ENCODE measurements at regions not wholly inside any gene's neighbourhood (a gene's known extent, or its start where the extent isn't known, plus 50 kb on each side); places are given as distances from the start of the nearest gene placed in this dataset.

- no peaks in the 10 kb centered on the region for H3K27me3 Mint-ChIP-seq (ENCODE audit: insufficient read depth, unreplicated experiment)
- ChIA-PET POLR2A (interaction anchor here (2.7 kb wide), 1 partner anchor 1498 kb away, joined by 9 read pairs; no protein-coding TSS in a partner anchor), CTCF (interaction anchor here (0.6 to 4.4 kb wide), 8 partner anchors 11 to 1501 kb away, joined by 3 to 43 read pairs (median 6); no protein-coding TSS in a partner anchor)
- no peaks in the 10 kb centered on the region for H3K36me3 Mint-ChIP-seq (ENCODE audit: insufficient read depth, unreplicated experiment)
- no peaks in the 10 kb centered on the region for H3K4me1 Mint-ChIP-seq (ENCODE audit: insufficient read depth, unreplicated experiment)
- no peak for DNase-seq (ENCODE audit: unreplicated experiment)
- H3K27ac Mint-ChIP-seq (ENCODE audit: low read depth, unreplicated experiment), result no peak overlapping the region
- no TSS peak for BruUV-seq (replicated peaks)
- H3K4me3 Mint-ChIP-seq (ENCODE audit: unreplicated experiment), result no peak overlapping the region
- intact Hi-C loops (cut with micrococcal nuclease), result loop anchor here (2.0 kb wide), 4 partner anchors 319 to 969 kb away; no protein-coding TSS in a partner anchor
- no peaks in the 10 kb centered on the region for H3K9me3 Mint-ChIP-seq (ENCODE audit: unreplicated experiment)
- no peak for TF ChIP-seq CTCF (IDR thresholded peaks at IDR 0.05; ENCODE audit: unreplicated experiment)
These were observed 383.5 kb downstream of the C6orf118 start for GRCh38 chr6:164925681-164926530.

- Mint-ChIP-seq H3K27me3 (ENCODE audit: insufficient read depth, unreplicated experiment) (no peaks in the 10 kb centered on the region), H3K36me3 (ENCODE audit: insufficient read depth, unreplicated experiment) (no peaks in the 10 kb centered on the region), H3K27ac (ENCODE audit: low read depth, unreplicated experiment) (no peak overlapping the region), H3K4me1 (ENCODE audit: insufficient read depth, unreplicated experiment) (no peaks in the 10 kb centered on the region), H3K4me3 (ENCODE audit: unreplicated experiment) (no peak overlapping the region), H3K9me3 (ENCODE audit: unreplicated experiment) (no peaks in the 10 kb centered on the region)
- intact Hi-C loops (cut with micrococcal nuclease), result no loop called here
- no peak for TF ChIP-seq CTCF (IDR thresholded peaks at IDR 0.05; ENCODE audit: unreplicated experiment)
- DNase-seq (ENCODE audit: unreplicated experiment), result no peak
- no TSS peak for BruUV-seq (replicated peaks)
- POLR2A ChIA-PET, result no interaction called here
- CTCF ChIA-PET, result interaction anchor here (1.3 to 1.6 kb wide), 2 partner anchors 306 to 756 kb away, joined by 3 to 6 read pairs; no protein-coding TSS in a partner anchor
These were observed 384.7 kb downstream of the C6orf118 start for GRCh38 chr6:164924674-164925073.

GRCh38 chr6:164917211-164917610, 392.2 kb downstream of the C6orf118 start:
- intact Hi-C loops (cut with micrococcal nuclease), result no loop called here
- ChIA-PET POLR2A (no interaction called here), CTCF (no interaction called here)
- no peaks in the 10 kb centered on the region for H3K4me1 Mint-ChIP-seq (ENCODE audit: insufficient read depth, unreplicated experiment)
- H3K36me3 Mint-ChIP-seq (ENCODE audit: insufficient read depth, unreplicated experiment), result no peaks in the 10 kb centered on the region
- no peak overlapping the region for H3K4me3 Mint-ChIP-seq (ENCODE audit: unreplicated experiment)
- no peak for DNase-seq (ENCODE audit: unreplicated experiment)
- TF ChIP-seq CTCF (IDR thresholded peaks at IDR 0.05; ENCODE audit: unreplicated experiment), result no peak
- BruUV-seq (replicated peaks), result no TSS peak
- H3K27me3 Mint-ChIP-seq (ENCODE audit: insufficient read depth, unreplicated experiment), result no peaks in the 10 kb centered on the region
- peaks cover 11% of the 10 kb centered on the region for H3K9me3 Mint-ChIP-seq (ENCODE audit: unreplicated experiment)
- no peak overlapping the region for H3K27ac Mint-ChIP-seq (ENCODE audit: low read depth, unreplicated experiment)

GRCh38 chr6:164916087-164916486, 393.3 kb downstream of the C6orf118 start:
- ChIA-PET CTCF (interaction anchor here (0.6 to 0.7 kb wide), 3 partner anchors 9 to 1479 kb away, joined by 3 to 5 read pairs (median 3); no protein-coding TSS in a partner anchor), POLR2A (no interaction called here)
- BruUV-seq (replicated peaks), result no TSS peak
- no peaks in the 10 kb centered on the region for H3K36me3 Mint-ChIP-seq (ENCODE audit: insufficient read depth, unreplicated experiment)
- peaks cover 3% of the 10 kb centered on the region for H3K4me1 Mint-ChIP-seq (ENCODE audit: insufficient read depth, unreplicated experiment)
- DNase-seq (ENCODE audit: unreplicated experiment), result no peak
- peaks cover 11% of the 10 kb centered on the region for H3K9me3 Mint-ChIP-seq (ENCODE audit: unreplicated experiment)
- TF ChIP-seq CTCF (IDR thresholded peaks at IDR 0.05; ENCODE audit: unreplicated experiment), result no peak
- no peaks in the 10 kb centered on the region for H3K27me3 Mint-ChIP-seq (ENCODE audit: insufficient read depth, unreplicated experiment)
- H3K27ac Mint-ChIP-seq (ENCODE audit: low read depth, unreplicated experiment), result no peak overlapping the region
- intact Hi-C loops (cut with micrococcal nuclease), result no loop called here
- H3K4me3 Mint-ChIP-seq (ENCODE audit: unreplicated experiment), result no peak overlapping the region
